HEK293 (cell line): ENCODE measurements at regions not wholly inside any gene's neighbourhood (a gene's known extent, or its start where the extent isn't known, plus 50 kb on each side); places are given as distances from the start of the nearest gene placed in this dataset.

Experiments used
- CTCF ChIP-seq: fragments of 450-650 bp; formaldehyde crosslinking; IDR thresholded peaks from 2 replicates; pipeline ENCODE4 v1.5.1; 2016; ENCODE audit warnings: missing biosample characterization, missing genetic modification characterization
- GLI4 ChIP-seq: fragments of 450-650 bp; formaldehyde crosslinking; IDR thresholded peaks from 2 replicates; pipeline ENCODE4 v1.5.1; 2016; ENCODE audit warnings: missing biosample characterization, missing genetic modification characterization
- MEIS1 ChIP-seq: sonication (generic); formaldehyde crosslinking; IDR thresholded peaks from 2 replicates; pipeline ENCODE4 v1.8.1; 2022; ENCODE audit warnings: missing genetic modification reagents, mild to moderate bottlenecking, borderline replicate concordance
- YY1 ChIP-seq: fragments of 450-650 bp; formaldehyde crosslinking; IDR thresholded peaks from 2 replicates; pipeline ENCODE4 v1.5.1; 2018; ENCODE audit warnings: missing biosample characterization, missing genetic modification characterization
- ZBTB17 ChIP-seq: fragments of 450-650 bp; formaldehyde crosslinking; IDR thresholded peaks from 2 replicates; pipeline ENCODE4 v1.5.1; 2016; ENCODE audit warnings: missing biosample characterization, missing genetic modification characterization
- ZNF121 ChIP-seq: fragments of 450-650 bp; formaldehyde crosslinking; IDR thresholded peaks from 2 replicates; pipeline ENCODE4 v1.5.1; 2016; ENCODE audit warnings: missing biosample characterization, missing genetic modification characterization
- ZNF610 ChIP-seq: fragments of 450-650 bp; formaldehyde crosslinking; IDR thresholded peaks from 2 replicates; pipeline ENCODE4 v1.5.1; 2016; ENCODE audit warnings: missing biosample characterization, missing genetic modification characterization, borderline replicate concordance
- TF ChIP-seq, protein P1 (sequence below): fragments of 450-650 bp; formaldehyde crosslinking; IDR thresholded peaks from 2 replicates; pipeline ENCODE4 v1.5.1; 2016; ENCODE audit warnings: missing biosample characterization, missing genetic modification characterization

GRCh38 chr6:140440223-140440835, 1065.9 kb upstream of the CITED2 start:
- TF ChIP-seq ZNF610 (tag by site-specific recombination), result no peak
- TF ChIP-seq ZNF121 (tag by site-specific recombination), result no peak
- no peak for TF ChIP-seq MEIS1 (CRISPR knock-in tag)
- TF ChIP-seq, protein P1, sequence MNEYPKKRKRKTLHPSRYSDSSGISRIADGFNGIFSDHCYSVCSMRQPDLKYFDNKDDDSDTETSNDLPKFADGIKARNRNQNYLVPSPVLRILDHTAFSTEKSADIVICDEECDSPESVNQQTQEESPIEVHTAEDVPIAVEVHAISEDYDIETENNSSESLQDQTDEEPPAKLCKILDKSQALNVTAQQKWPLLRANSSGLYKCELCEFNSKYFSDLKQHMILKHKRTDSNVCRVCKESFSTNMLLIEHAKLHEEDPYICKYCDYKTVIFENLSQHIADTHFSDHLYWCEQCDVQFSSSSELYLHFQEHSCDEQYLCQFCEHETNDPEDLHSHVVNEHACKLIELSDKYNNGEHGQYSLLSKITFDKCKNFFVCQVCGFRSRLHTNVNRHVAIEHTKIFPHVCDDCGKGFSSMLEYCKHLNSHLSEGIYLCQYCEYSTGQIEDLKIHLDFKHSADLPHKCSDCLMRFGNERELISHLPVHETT (tag by site-specific recombination), result no peak
- TF ChIP-seq GLI4, result no peak
- no peak for TF ChIP-seq YY1 (tag by site-specific recombination)
- TF ChIP-seq CTCF (tag by site-specific recombination), result no peak
- no peak for TF ChIP-seq ZBTB17 (tag by site-specific recombination)
